HepG2 (cell line): ENCODE measurements at regions not wholly inside any gene's neighbourhood (a gene's known extent, or its start where the extent isn't known, plus 50 kb on each side); places are given as distances from the start of the nearest gene placed in this dataset.

Experiments used
- ATAC-seq: fragments of 200-7000 bp; cut with Tn5 transposase; 3 replicates; pipeline ENCODE4 v1.9.1; 2020; ENCODE audit warnings: mild to moderate bottlenecking, moderate library complexity
- BruUV-seq: library from RNA; stranded (reverse); fragments of 400-500 nt; replicated peaks from 2 replicates; lab custom pipeline; 2021; lab: Mats Ljungman, UMichigan
- CTCF ChIA-PET: fragments of 300-600 bp; formaldehyde crosslinking; extraction: SDS; loops from one replicate; lab custom pipeline; 2021; ENCODE audit warnings: low total read pairs, inconsistent platforms, low intra/inter-chr PET ratio; lab: Yijun Ruan, JAX
- POLR2A ChIA-PET: fragments of 350-600 bp; sonication (Branson Sonifier 250); formaldehyde crosslinking; loops from one replicate; lab custom pipeline; 2020; ENCODE audit warnings: antibody characterized with exemption, inconsistent platforms; lab: Yijun Ruan, JAX
- DNase-seq: peaks from one replicate; pipeline ENCODE4 v3.0.0-alpha.2; 2015; ENCODE audit warnings: low spot score
- FAIRE-seq: peaks from 3 replicates; lab custom pipeline; 2011; peaks lifted over from hg19 to GRCh38; lab: Jason Lieb, UNC
- H2AFZ ChIP-seq: one replicate; pipeline ENCODE4 v1.6.1; 2011; ENCODE audit warnings: low read length, inconsistent platforms
- H3K27ac ChIP-seq: fragments of 300-600 bp; 3 replicates; pipeline ENCODE4 v1.8.0; 2011; ENCODE audit warnings: mixed run types, mild to moderate bottlenecking, mixed read lengths, low read length, inconsistent platforms; ENCODE audit not compliant: insufficient read depth; ENCODE audit errors: extremely low read length
- H3K27me3 ChIP-seq, 2 experiments: fragments of 200-600 bp in 1 of 2; 2 replicates in 1 of 2; 3 replicates in 1 of 2; pipeline versions ENCODE4 v1.6.0 to v1.8.0; 2011; ENCODE audit warnings: low read length in 2 of 2, mild to moderate bottlenecking in 2 of 2, moderate library complexity in 2 of 2, inconsistent platforms in 1 of 2; ENCODE audit not compliant: insufficient read depth in 2 of 2, control insufficient read depth in 1 of 2
- H3K36me3 ChIP-seq, 2 experiments: fragments of 200-600 bp in 1 of 2; replicated peaks in 1 of 2; 2 replicates in 1 of 2; 3 replicates in 1 of 2; pipeline versions ENCODE4 v1.5.1 to v1.8.0; 2011; ENCODE audit warnings: low read length in 2 of 2, inconsistent platforms in 1 of 2; ENCODE audit not compliant: insufficient read depth in 2 of 2, control insufficient read depth in 1 of 2
- H3K4me1 ChIP-seq: 2 replicates; pipeline ENCODE4 v1.5.1; 2012; ENCODE audit warnings: low read length, inconsistent platforms; ENCODE audit not compliant: insufficient read depth
- H3K4me2 ChIP-seq: 2 replicates; pipeline ENCODE4 v1.6.0; 2011; ENCODE audit warnings: low read depth, low read length, inconsistent platforms
- H3K4me3 ChIP-seq, 3 experiments: fragments of 200-600 bp in 1 of 3; sonication (generic), shearing (Covaris generic) in 1 of 3; replicated peaks in 1 of 3; 2 replicates each; pipeline ENCODE4 v1.5.1; 2011 to 2016; ENCODE audit warnings: low read length in 3 of 3, inconsistent platforms in 2 of 3, low read depth in 2 of 3, mild to moderate bottlenecking in 2 of 3, control low read depth in 1 of 3, mixed read lengths in 1 of 3; ENCODE audit not compliant: insufficient read depth in 1 of 3
- H3K79me2 ChIP-seq: one replicate; pipeline ENCODE4 v1.6.1; 2011; ENCODE audit warnings: low read length, inconsistent platforms; ENCODE audit not compliant: insufficient read depth
- H3K9ac ChIP-seq: 2 replicates; pipeline ENCODE4 v1.6.0; 2011; ENCODE audit warnings: mild to moderate bottlenecking, low read depth, low read length, inconsistent platforms; ENCODE audit not compliant: insufficient read depth
- H3K9me3 ChIP-seq: 2 replicates; pipeline ENCODE4 v1.5.1; 2012; ENCODE audit warnings: mild to moderate bottlenecking, low read length
- H4K20me1 ChIP-seq: 2 replicates; pipeline ENCODE4 v1.6.0; 2011; ENCODE audit warnings: inconsistent platforms, mild to moderate bottlenecking, low read length, moderate library complexity; ENCODE audit not compliant: insufficient read depth
- BCLAF1 ChIP-seq: fragments of 450-650 bp; IDR thresholded peaks from 2 replicates; pipeline ENCODE4 v1.6.1; 2017; ENCODE audit warnings: mild to moderate bottlenecking
- NFYB ChIP-seq: sonication (generic); formaldehyde crosslinking; IDR thresholded peaks from 2 replicates; pipeline ENCODE4 v1.4.0; 2020; ENCODE audit warnings: missing genetic modification reagents
- RERE ChIP-seq: IDR thresholded peaks from 2 replicates; pipeline ENCODE4 v1.6.1; 2016; ENCODE audit warnings: low read depth, missing genetic modification reagents, missing compliant biosample characterization
- RFX1 ChIP-seq: fragments of 450-650 bp; IDR thresholded peaks from 2 replicates; pipeline ENCODE4 v1.6.1; 2017
- RNF2 ChIP-seq: fragments of 450-650 bp; conservative IDR thresholded peaks from 2 replicates; pipeline ENCODE4 v1.6.1; 2016; ENCODE audit warnings: low read depth
- SATB2 ChIP-seq: sonication (generic); formaldehyde crosslinking; IDR thresholded peaks from 2 replicates; pipeline ENCODE4 v1.5.0; 2020; ENCODE audit warnings: missing genetic modification reagents
- SNRNP70 ChIP-seq: fragments of 200-400 bp; formaldehyde crosslinking; IDR thresholded peaks from 2 replicates; pipeline ENCODE4 v1.6.1; 2017; ENCODE audit warnings: mild to moderate bottlenecking, low read depth, low read length, moderate library complexity
- SP2 ChIP-seq: sonication (generic); formaldehyde crosslinking; IDR thresholded peaks from 2 replicates; pipeline ENCODE4 v1.5.1; 2020; ENCODE audit warnings: mild to moderate bottlenecking, missing genetic modification reagents
- U2AF1 ChIP-seq: fragments of 200-400 bp; formaldehyde crosslinking; optimal IDR thresholded peaks from 2 replicates; pipeline ENCODE3; 2017; ENCODE audit warnings: mild to moderate bottlenecking, low read depth, low read length
- ZBTB7A ChIP-seq: sonication (generic); formaldehyde crosslinking; IDR thresholded peaks from 2 replicates; pipeline ENCODE4 v1.8.0; 2022; ENCODE audit warnings: mild to moderate bottlenecking, missing genetic modification reagents
- WGBS: methylation state at CpG from one replicate; pipeline ENCODE4 v1.1.6; 2017; ENCODE audit warnings: low lambda C conversion rate; 5-methylcytosine and 5-hydroxymethylcytosine counted together
- in situ Hi-C: cut with HindIII; loops from 2 replicates; pipeline ENCODE4 v1.10.0; 2017; ENCODE audit warnings: low pct_unique_long_range_greater_than_20kb; ENCODE audit not compliant: extremely low pct_ligation_motif_present
- intact Hi-C: fragments of 100-400 bp; cut with micrococcal nuclease; formaldehyde crosslinking; loops from one replicate; pipeline ENCODE4 v1.10.0; 2022; ENCODE audit not compliant: unreplicated experiment

GRCh38 chr3:40718209-40718608 lies 193.4 kb downstream of the ZNF621 start (continued):
- TF ChIP-seq RNF2 (no peak), RFX1 (no peak)

- Histone ChIP-seq H3K9me3 (no peaks in the 10 kb centered on the region), H3K36me3 (no peaks in the 10 kb centered on the region), H4K20me1 (no peaks in the 10 kb centered on the region), H3K4me3 (no peak overlapping the region), H3K4me2 (no peak overlapping the region), H3K79me2 (no peaks in the 10 kb centered on the region)
- ATAC-seq = no peak
- TF ChIP-seq SNRNP70 (no peak), BCLAF1 (no peak), NFYB (CRISPR knock-in tag) (no peak), RERE (no peak), SATB2 (no peak), SP2 (CRISPR knock-in tag) (no peak), U2AF1 (no peak), ZBTB7A (CRISPR knock-in tag) (no peak)
- TF ChIP-seq, all 625 proteins: peak for 0
- no peak overlapping the region for H3K27ac ChIP-seq
- CTCF ChIA-PET = no interaction called here
- H3K27me3 ChIP-seq = peaks cover 0 to 7% of the 10 kb centered on the region in 2 experiments; a peak in 2 of 5 replicates
- WGBS = 100% methylated on average over 1 of the region's 1 CpG
- no peak overlapping the region for H2AFZ ChIP-seq
- intact Hi-C loops (no loop called here), in situ Hi-C loops (no loop called here)
- POLR2A ChIA-PET = no interaction called here
- no TSS peak for BruUV-seq
- no peak for DNase-seq
- no peak for FAIRE-seq
- H3K4me1 ChIP-seq = peaks cover 16% of the 10 kb centered on the region
- H3K9ac ChIP-seq = no peak overlapping the region
Observed at GRCh38 chr3:40718681-40719080, 193.9 kb downstream of the ZNF621 start.
